Mesenchymal stem cell (in vitro differentiated cells and primary cell): ENCODE measurements at regions not wholly inside any gene's neighbourhood (a gene's known extent, or its start where the extent isn't known, plus 50 kb on each side); places are given as distances from the start of the nearest gene placed in this dataset.
A peak's percentile ranks its signal among the peaks of the same experiment; 100 is the strongest.

Experiments
- DNase-seq: peaks from one replicate; pipeline ENCODE4 v3.0.0-alpha.2; 2013
- H2AFZ ChIP-seq: one replicate; pipeline ENCODE4 v1.6.1; 2013; ENCODE audit warnings: low read depth, mild to moderate bottlenecking, control low read depth, inconsistent platforms, low read length, moderate library complexity
- H2AK5ac ChIP-seq: 2 replicates; pipeline ENCODE4 v1.6.1; 2013; ENCODE audit warnings: low read length, moderate library complexity, mild to moderate bottlenecking, inconsistent platforms; ENCODE audit not compliant: severe bottlenecking
- H2BK120ac ChIP-seq: one replicate; pipeline ENCODE4 v1.6.1; 2013; ENCODE audit warnings: low read depth, mild to moderate bottlenecking, inconsistent platforms, low read length, moderate library complexity
- H2BK12ac ChIP-seq, 2 experiments: one replicate each; pipeline ENCODE4 v1.6.1; 2013; ENCODE audit warnings: inconsistent platforms in 2 of 2, low read length in 2 of 2, mild to moderate bottlenecking in 2 of 2, moderate library complexity in 2 of 2, control low read depth in 1 of 2
- H2BK15ac ChIP-seq: one replicate; pipeline ENCODE4 v1.6.1; 2013; ENCODE audit warnings: mild to moderate bottlenecking, low read depth, inconsistent platforms; ENCODE audit not compliant: poor library complexity, severe bottlenecking
- H2BK5ac ChIP-seq: 2 replicates; pipeline ENCODE4 v1.6.1; 2013; ENCODE audit warnings: low read depth, mild to moderate bottlenecking, low read length, control low read depth, inconsistent platforms; ENCODE audit not compliant: poor library complexity, severe bottlenecking
- H3K14ac ChIP-seq, 2 experiments: one replicate each; pipeline ENCODE4 v1.6.1; 2013; ENCODE audit warnings: inconsistent platforms in 2 of 2, low read length in 2 of 2, control low read depth in 1 of 2, mild to moderate bottlenecking in 1 of 2, moderate library complexity in 1 of 2
- H3K18ac ChIP-seq, 2 experiments: one replicate each; pipeline ENCODE4 v1.6.1; 2013; ENCODE audit warnings: inconsistent platforms in 2 of 2, low read length in 2 of 2, control low read depth in 1 of 2, low read depth in 1 of 2, mild to moderate bottlenecking in 1 of 2
- H3K23ac ChIP-seq, 2 experiments: one replicate each; pipeline ENCODE4 v1.6.1; 2013; ENCODE audit warnings: inconsistent platforms in 2 of 2, low read length in 2 of 2, mild to moderate bottlenecking in 2 of 2, moderate library complexity in 2 of 2, control low read depth in 1 of 2
- H3K27ac ChIP-seq: 2 replicates; pipeline ENCODE4 v1.5.1; 2013; ENCODE audit warnings: mild to moderate bottlenecking, moderate library complexity, low read length, control low read depth, inconsistent platforms; ENCODE audit not compliant: poor library complexity, severe bottlenecking
- H3K27me3 ChIP-seq, 2 experiments: 2 replicates each; pipeline versions ENCODE4 v1.6.1 to v1.7.0; 2013; ENCODE audit warnings: low read length in 2 of 2, mild to moderate bottlenecking in 2 of 2, moderate library complexity in 2 of 2, control low read depth in 1 of 2, inconsistent platforms in 1 of 2; ENCODE audit not compliant: control insufficient read depth in 1 of 2, insufficient read depth in 1 of 2
- H3K36me3 ChIP-seq, 2 experiments: 2 replicates each; pipeline versions ENCODE4 v1.6.1 to v1.7.0; 2013; ENCODE audit warnings: low read length in 2 of 2, control low read depth in 1 of 2, inconsistent platforms in 1 of 2, low read depth in 1 of 2, mild to moderate bottlenecking in 1 of 2; ENCODE audit not compliant: insufficient read depth in 2 of 2, control insufficient read depth in 1 of 2
- H3K4ac ChIP-seq, 2 experiments: one replicate each; pipeline ENCODE4 v1.6.1; 2013; ENCODE audit warnings: inconsistent platforms in 2 of 2, low read length in 2 of 2, mild to moderate bottlenecking in 2 of 2, moderate library complexity in 2 of 2, control low read depth in 1 of 2, low read depth in 1 of 2
- H3K4me1 ChIP-seq: 2 replicates; pipeline ENCODE4 v1.6.1; 2013; ENCODE audit warnings: low read depth, low read length, control low read depth; ENCODE audit not compliant: control insufficient read depth, insufficient read depth
- H3K4me2 ChIP-seq: 2 replicates; pipeline ENCODE4 v1.6.1; 2013; ENCODE audit warnings: low read length, mild to moderate bottlenecking, inconsistent platforms; ENCODE audit not compliant: poor library complexity, severe bottlenecking
- H3K4me3 ChIP-seq, 2 experiments: 2 replicates each; pipeline versions ENCODE4 v1.5.1 to v1.7.0; 2013; ENCODE audit warnings: low read length in 2 of 2, mild to moderate bottlenecking in 2 of 2, control low read depth in 1 of 2, low read depth in 1 of 2; ENCODE audit not compliant: insufficient read depth in 1 of 2
- H3K79me1 ChIP-seq: replicated peaks from 2 replicates; pipeline ENCODE4 v1.6.1; 2013; ENCODE audit warnings: mild to moderate bottlenecking, control low read depth, low read length, inconsistent platforms; ENCODE audit not compliant: poor library complexity, severe bottlenecking
- H3K9ac ChIP-seq: 2 replicates; pipeline ENCODE4 v1.7.0; 2013; ENCODE audit warnings: mild to moderate bottlenecking, low read length, moderate library complexity
- H3K9me3 ChIP-seq: 2 replicates; pipeline ENCODE4 v1.7.0; 2013; ENCODE audit warnings: mild to moderate bottlenecking, low read length; ENCODE audit not compliant: control insufficient read depth
- H4K8ac ChIP-seq: one replicate; pipeline ENCODE4 v1.6.1; 2013; ENCODE audit warnings: inconsistent platforms, mild to moderate bottlenecking, low read length, moderate library complexity
- H4K91ac ChIP-seq: one replicate; pipeline ENCODE4 v1.6.1; 2013; ENCODE audit warnings: mild to moderate bottlenecking, low read length, inconsistent platforms
- WGBS: methylation state at CpG from one replicate; pipeline ENCODE4 v1.1.7; 2013; ENCODE audit warnings: mixed read lengths; 5-methylcytosine and 5-hydroxymethylcytosine counted together

GRCh38 chr3:194250098-194251002 is 100.8 kb downstream of the CPN2 start:
- no peak overlapping the region for H2AK5ac ChIP-seq
- no peak overlapping the region for H2BK120ac ChIP-seq
- H2BK5ac ChIP-seq = no peak overlapping the region
- peaks cover 48 to 73% of the 10 kb centered on the region in 2 experiments for H3K27me3 ChIP-seq
- H3K4me3 ChIP-seq = peak overlapping the region; percentile 10 to 50
- H2BK15ac ChIP-seq = no peak overlapping the region
- H3K27ac ChIP-seq = no peak overlapping the region
- no peak overlapping the region for H4K91ac ChIP-seq
- peak overlapping the region; percentile 57 to 93 for H3K18ac ChIP-seq
- 25% methylated on average over 17 of the region's 20 CpGs for WGBS
- no peaks in the 10 kb centered on the region for H3K36me3 ChIP-seq
- H4K8ac ChIP-seq = no peak overlapping the region
- peak; percentile 78 for DNase-seq
- H3K23ac ChIP-seq = no peak overlapping the region
- no peak overlapping the region for H3K4me2 ChIP-seq
- H3K79me1 ChIP-seq = no peaks in the 10 kb centered on the region
- H3K14ac ChIP-seq = no peak overlapping the region
- peaks cover 9% of the 10 kb centered on the region for H3K4me1 ChIP-seq
- H2BK12ac ChIP-seq = peak overlapping the region; percentile 34 to 93
- H3K4ac ChIP-seq = no peak overlapping the region
- no peaks in the 10 kb centered on the region for H3K9me3 ChIP-seq
- no peak overlapping the region for H3K9ac ChIP-seq
- no peak overlapping the region for H2AFZ ChIP-seq

- Histone ChIP-seq H2BK15ac (no peak overlapping the region), H3K27ac (no peak overlapping the region), H3K14ac (no peak overlapping the region), H3K27me3 (peaks cover 53 to 75% of the 10 kb centered on the region in 2 experiments), H2BK12ac (peak overlapping the region; percentile 93 to 98), H2AFZ (no peak overlapping the region), H4K91ac (peak overlapping the region; percentile 83), H3K9me3 (no peaks in the 10 kb centered on the region), H3K36me3 (no peaks in the 10 kb centered on the region), H3K4me1 (peaks cover 10% of the 10 kb centered on the region), H3K18ac (peak overlapping the region; percentile 58 to 93), H3K9ac (no peak overlapping the region), H3K79me1 (no peaks in the 10 kb centered on the region), H3K4me3 (peak overlapping the region; percentile 10 to 50), H4K8ac (no peak overlapping the region), H3K23ac (no peak overlapping the region), H2AK5ac (no peak overlapping the region), H2BK120ac (no peak overlapping the region), H3K4me2 (no peak overlapping the region), H3K4ac (peak overlapping the region in 1 of 2 experiments; percentile 15), H2BK5ac (no peak overlapping the region)
- WGBS = 64% methylated on average over 10 of the region's 10 CpGs
- no peak for DNase-seq
These were observed 100.1 kb downstream of the CPN2 start for GRCh38 chr3:194251007-194251406.

GRCh38 chr3:194251461-194251860 is 99.7 kb downstream of the CPN2 start:
- Histone ChIP-seq H3K4me3 (no peak overlapping the region), H2BK15ac (peak overlapping the region; percentile 12), H2BK5ac (no peak overlapping the region), H3K4me2 (no peak overlapping the region), H4K8ac (no peak overlapping the region), H3K9me3 (no peaks in the 10 kb centered on the region), H3K4me1 (peaks cover 10% of the 10 kb centered on the region), H4K91ac (peak overlapping the region; percentile 83), H2AFZ (no peak overlapping the region), H2AK5ac (no peak overlapping the region), H3K36me3 (no peaks in the 10 kb centered on the region), H3K79me1 (no peaks in the 10 kb centered on the region), H3K27ac (no peak overlapping the region), H2BK120ac (no peak overlapping the region), H3K9ac (no peak overlapping the region), H2BK12ac (peak overlapping the region; percentile 93 to 98), H3K18ac (peak overlapping the region; percentile 58 to 93), H3K27me3 (peaks cover 53 to 73% of the 10 kb centered on the region in 2 experiments), H3K4ac (peak overlapping the region in 1 of 2 experiments; percentile 9), H3K23ac (no peak overlapping the region), H3K14ac (peak overlapping the region in 1 of 2 experiments; percentile 82)
- 86% methylated on average over 5 of the region's 6 CpGs for WGBS
- no peak for DNase-seq

GRCh38 chr3:194251891-194252560 is 99.1 kb downstream of the CPN2 start:
- no peak overlapping the region for H3K23ac ChIP-seq
- no peak overlapping the region for H3K27ac ChIP-seq
- H4K8ac ChIP-seq = no peak overlapping the region
- H3K9ac ChIP-seq = no peak overlapping the region
- peak overlapping the region in 1 of 2 experiments; percentile 34 for H3K4ac ChIP-seq
- no peak overlapping the region for H2AFZ ChIP-seq
- no peak overlapping the region for H3K4me3 ChIP-seq
- peak overlapping the region; percentile 87 for H4K91ac ChIP-seq
- no peak overlapping the region for H3K4me2 ChIP-seq
- H3K18ac ChIP-seq = peak overlapping the region; percentile 55 to 58
- H2BK12ac ChIP-seq = peak overlapping the region; percentile 81 to 93
- H2AK5ac ChIP-seq = no peak overlapping the region
- H2BK5ac ChIP-seq = no peak overlapping the region
- no peak for DNase-seq
- H3K79me1 ChIP-seq = no peaks in the 10 kb centered on the region
- peak overlapping the region in 1 of 2 experiments; percentile 63 for H3K14ac ChIP-seq
- H2BK15ac ChIP-seq = peak overlapping the region; percentile 39
- peaks cover 10% of the 10 kb centered on the region for H3K4me1 ChIP-seq
- no peaks in the 10 kb centered on the region for H3K36me3 ChIP-seq
- WGBS = 95% methylated on average over 18 of the region's 18 CpGs
- H3K27me3 ChIP-seq = peaks cover 56 to 75% of the 10 kb centered on the region in 2 experiments
- H2BK120ac ChIP-seq = no peak overlapping the region
- H3K9me3 ChIP-seq = no peaks in the 10 kb centered on the region
